WI38 (cell line): ENCODE measurements at regions not wholly inside any gene's neighbourhood (a gene's known extent, or its start where the extent isn't known, plus 50 kb on each side); places are given as distances from the start of the nearest gene placed in this dataset.

Source experiments
- H3K4me3 ChIP-seq: 2 replicates; pipeline ENCODE4 v1.5.1; 2011; ENCODE audit warnings: low read depth, mild to moderate bottlenecking, control low read depth, low read length
- TF ChIP-seq, protein P1 (sequence below): IDR thresholded peaks from 2 replicates; pipeline ENCODE4 v1.5.1; 2012; ENCODE audit warnings: low read depth, mild to moderate bottlenecking, control low read depth, low read length

- TF ChIP-seq, protein P1, sequence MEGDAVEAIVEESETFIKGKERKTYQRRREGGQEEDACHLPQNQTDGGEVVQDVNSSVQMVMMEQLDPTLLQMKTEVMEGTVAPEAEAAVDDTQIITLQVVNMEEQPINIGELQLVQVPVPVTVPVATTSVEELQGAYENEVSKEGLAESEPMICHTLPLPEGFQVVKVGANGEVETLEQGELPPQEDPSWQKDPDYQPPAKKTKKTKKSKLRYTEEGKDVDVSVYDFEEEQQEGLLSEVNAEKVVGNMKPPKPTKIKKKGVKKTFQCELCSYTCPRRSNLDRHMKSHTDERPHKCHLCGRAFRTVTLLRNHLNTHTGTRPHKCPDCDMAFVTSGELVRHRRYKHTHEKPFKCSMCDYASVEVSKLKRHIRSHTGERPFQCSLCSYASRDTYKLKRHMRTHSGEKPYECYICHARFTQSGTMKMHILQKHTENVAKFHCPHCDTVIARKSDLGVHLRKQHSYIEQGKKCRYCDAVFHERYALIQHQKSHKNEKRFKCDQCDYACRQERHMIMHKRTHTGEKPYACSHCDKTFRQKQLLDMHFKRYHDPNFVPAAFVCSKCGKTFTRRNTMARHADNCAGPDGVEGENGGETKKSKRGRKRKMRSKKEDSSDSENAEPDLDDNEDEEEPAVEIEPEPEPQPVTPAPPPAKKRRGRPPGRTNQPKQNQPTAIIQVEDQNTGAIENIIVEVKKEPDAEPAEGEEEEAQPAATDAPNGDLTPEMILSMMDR, result no peak
- no peak overlapping the region for H3K4me3 ChIP-seq
Measured at GRCh38 chr7:153245809-153246208, 486.3 kb downstream of the ACTR3B start.

- H3K4me3 ChIP-seq, result no peak overlapping the region
- TF ChIP-seq, protein P1, result no peak
Measured at GRCh38 chr7:153247926-153248325, 488.4 kb downstream of the ACTR3B start.

DNA sequence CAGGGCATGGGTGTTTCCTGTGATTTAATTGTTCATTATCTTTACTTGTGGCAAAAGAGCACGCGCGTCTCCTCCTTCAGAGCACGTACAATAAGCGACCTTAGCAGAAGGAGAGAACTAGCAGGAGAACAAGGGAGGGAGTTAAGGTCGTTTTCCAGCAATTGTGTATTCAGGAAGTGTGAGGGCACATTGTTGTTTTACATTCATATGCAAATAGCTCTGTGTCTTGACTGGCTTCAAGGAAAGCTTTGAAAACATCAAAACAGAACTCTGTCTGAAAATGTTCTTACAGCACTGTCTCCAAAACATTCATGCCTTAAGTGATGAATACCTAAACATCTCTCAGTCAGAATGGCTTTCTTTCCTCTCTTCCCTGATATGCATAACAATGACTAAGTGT lies 499.1 kb downstream of the ACTR3B start:
- no peak overlapping the region for H3K4me3 ChIP-seq
- TF ChIP-seq, protein P1, result no peak

- TF ChIP-seq, protein P1, result no peak
- no peak overlapping the region for H3K4me3 ChIP-seq
Measured at GRCh38 chr7:153276394-153276793, 516.8 kb downstream of the ACTR3B start.

GRCh38 chr7:153286763-153287162 lies 527.2 kb downstream of the ACTR3B start:
- TF ChIP-seq, protein P1, result no peak

GRCh38 chr7:153290066-153290465 lies 530.5 kb downstream of the ACTR3B start:
- TF ChIP-seq, protein P1, result no peak
- no peak overlapping the region for H3K4me3 ChIP-seq

More at GRCh38 chr7:153286763-153287162, 527.2 kb downstream of the ACTR3B start:
- no peak overlapping the region for H3K4me3 ChIP-seq

- TF ChIP-seq, protein P1, result no peak
- H3K4me3 ChIP-seq, result no peak overlapping the region
Measured at GRCh38 chr7:153297141-153297540, 537.6 kb downstream of the ACTR3B start.
